ENCODE measurements at regions not wholly inside any gene's neighbourhood (a gene's known extent, or its start where the extent isn't known, plus 50 kb on each side); places are given as distances from the start of the nearest gene placed in this dataset.

GRCh38 chr2:128534688-128535392 lies 216.2 kb upstream of the HS6ST1 start:
- TF ChIP-seq CTCF (IDR thresholded peaks at IDR 0.05; ENCODE audit: low read depth, low read length, poor library complexity, severe bottlenecking): no peak
- TF ChIP-seq EZH2phosphoT487 (IDR thresholded peaks at IDR 0.05; ENCODE audit: borderline replicate concordance, low read length): no peak

All from DOHH2 (cell line).